Activated CD8-positive, alpha-beta memory T cell treated with anti-CD3 and anti-CD28 coated beads, Interleukin-2, amount 10 ng/mL, durations not matched to agents 7 days and 5 days (primary cell): ENCODE measurements at regions not wholly inside any gene's neighbourhood (a gene's known extent, or its start where the extent isn't known, plus 50 kb on each side); places are given as distances from the start of the nearest gene placed in this dataset.
"Not testable (repeated sequence)": the region's sequence is repeated elsewhere in the genome, so short reads cannot be mapped to it uniquely, and the experiment has no call there.

Experiments
- ATAC-seq: fragments of 150-1000 bp; cut with Tn5 transposase; one replicate; pipeline ENCODE4 v1.10.0; 2021; ENCODE audit warnings: moderate library complexity
- CTCF ChIA-PET: fragments of 350-600 bp; sonication (Branson Sonifier 250); formaldehyde crosslinking; loops from one replicate; lab custom pipeline; 2021; ENCODE audit warnings: antibody characterized with exemption; lab: Charles Lee
- DNase-seq: peaks from one replicate; pipeline ENCODE4 v3.0.0-alpha.2; 2020
- H3K27ac Mint-ChIP-seq: one replicate; pipeline ENCODE4 v1.8.0; 2021; ENCODE audit warnings: mild to moderate bottlenecking, mixed read lengths
- H3K27me3 Mint-ChIP-seq: one replicate; pipeline ENCODE4 v1.8.0; 2021; ENCODE audit warnings: mixed read lengths
- H3K36me3 Mint-ChIP-seq: one replicate; pipeline ENCODE4 v1.8.0; 2021; ENCODE audit warnings: mild to moderate bottlenecking, mixed read lengths
- H3K4me1 Mint-ChIP-seq: one replicate; pipeline ENCODE4 v1.8.0; 2021; ENCODE audit warnings: mixed read lengths
- H3K4me3 Mint-ChIP-seq: one replicate; pipeline ENCODE4 v1.8.0; 2021; ENCODE audit warnings: mild to moderate bottlenecking, moderate library complexity, mixed read lengths
- H3K9me3 Mint-ChIP-seq: one replicate; pipeline ENCODE4 v1.8.0; 2022; ENCODE audit warnings: low read depth, mixed read lengths

- DNase-seq, H3K4me3 Mint-ChIP-seq, H3K36me3 Mint-ChIP-seq, CTCF ChIA-PET, H3K27me3 Mint-ChIP-seq, ATAC-seq, H3K27ac Mint-ChIP-seq: not testable (repeated sequence)
- peaks cover 16% of the 10 kb centered on the region for H3K4me1 Mint-ChIP-seq
- H3K9me3 Mint-ChIP-seq, result peaks cover 13% of the 10 kb centered on the region
Observed at GRCh38 chr13:44682416-44682815, 106.3 kb upstream of the TSC22D1 start.

DNA sequence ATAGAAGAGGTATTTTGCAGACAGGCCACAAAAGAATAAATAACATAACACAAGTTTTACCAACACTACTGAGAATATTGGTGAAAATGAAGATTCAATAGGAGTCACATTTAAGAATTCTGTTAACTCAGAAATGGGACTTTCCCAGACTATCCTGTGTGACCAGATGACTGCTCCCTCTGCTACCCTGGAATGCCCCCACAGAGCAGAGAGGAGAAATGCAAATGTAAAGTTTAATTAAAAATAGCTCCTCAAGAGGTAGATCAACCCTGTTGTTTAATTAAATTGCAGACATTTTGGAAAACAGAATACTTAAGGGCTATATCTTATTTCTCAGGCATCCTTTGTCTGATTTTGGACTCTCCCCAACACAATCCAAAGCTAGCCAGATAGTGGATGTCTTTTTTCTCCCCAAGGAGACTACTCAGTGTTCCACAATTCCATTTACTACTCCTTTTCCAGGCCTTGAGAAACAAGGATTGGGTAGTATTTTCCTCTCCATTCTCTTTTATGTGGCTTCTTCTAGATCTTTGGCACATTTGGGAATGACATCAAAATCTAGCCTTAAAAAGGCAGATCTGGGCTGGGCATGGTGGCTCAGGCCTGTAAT lies 104.7 kb upstream of the TSC22D1 start:
- Mint-ChIP-seq H3K27me3 (no peaks in the 10 kb centered on the region), H3K27ac (no peak overlapping the region), H3K4me1 (peaks cover 6% of the 10 kb centered on the region), H3K4me3 (no peak overlapping the region), H3K9me3 (peaks cover 5% of the 10 kb centered on the region), H3K36me3 (no peaks in the 10 kb centered on the region)
- DNase-seq (no peak), ATAC-seq (no peak)
- CTCF ChIA-PET, result no interaction called here

GRCh38 chr13:44679597-44679996 lies 103.5 kb upstream of the TSC22D1 start:
- H3K27ac Mint-ChIP-seq, result no peak overlapping the region
- no peak overlapping the region for H3K4me3 Mint-ChIP-seq
- no peaks in the 10 kb centered on the region for H3K9me3 Mint-ChIP-seq
- DNase-seq, result no peak
- no peaks in the 10 kb centered on the region for H3K4me1 Mint-ChIP-seq
- no peaks in the 10 kb centered on the region for H3K36me3 Mint-ChIP-seq
- no peak for ATAC-seq
- CTCF ChIA-PET, result no interaction called here
- no peaks in the 10 kb centered on the region for H3K27me3 Mint-ChIP-seq

- H3K27me3 Mint-ChIP-seq, result no peaks in the 10 kb centered on the region
- no peaks in the 10 kb centered on the region for H3K9me3 Mint-ChIP-seq
- ATAC-seq, result no peak
- no peak overlapping the region for H3K27ac Mint-ChIP-seq
- DNase-seq, result no peak
- CTCF ChIA-PET, result no interaction called here
- H3K4me3 Mint-ChIP-seq, result no peak overlapping the region
- H3K4me1 Mint-ChIP-seq, result no peaks in the 10 kb centered on the region
- no peaks in the 10 kb centered on the region for H3K36me3 Mint-ChIP-seq
Observed at GRCh38 chr13:44678197-44678596, 102.1 kb upstream of the TSC22D1 start.

DNA sequence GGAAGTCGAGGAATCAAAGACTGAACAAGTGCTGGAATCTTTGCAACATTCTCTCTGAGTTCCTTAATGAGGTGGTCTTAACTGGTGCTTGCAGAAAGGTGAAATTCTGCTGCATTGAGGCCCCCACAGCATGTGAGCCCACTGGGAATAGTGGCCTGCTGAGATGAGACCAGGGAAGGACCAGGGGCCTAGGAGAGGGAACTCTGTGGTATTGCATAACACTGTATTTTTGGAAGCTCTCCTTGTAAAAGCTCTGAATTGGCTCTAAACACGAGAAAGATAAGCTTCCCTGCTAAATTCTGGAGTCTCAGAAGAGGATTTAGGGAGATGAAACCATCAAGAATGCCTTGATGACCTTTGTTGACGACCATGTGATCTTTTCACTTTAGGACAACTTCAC lies 100.4 kb upstream of the TSC22D1 start:
- no peak for ATAC-seq
- Mint-ChIP-seq H3K36me3 (no peaks in the 10 kb centered on the region), H3K27me3 (no peaks in the 10 kb centered on the region), H3K4me1 (no peaks in the 10 kb centered on the region), H3K27ac (no peak overlapping the region), H3K9me3 (no peaks in the 10 kb centered on the region), H3K4me3 (no peak overlapping the region)
- no peak for DNase-seq
- CTCF ChIA-PET, result no interaction called here

- H3K27me3 Mint-ChIP-seq, result peaks cover 7% of the 10 kb centered on the region
- CTCF ChIA-PET, result no interaction called here
- H3K4me3 Mint-ChIP-seq, result no peak overlapping the region
- no peaks in the 10 kb centered on the region for H3K36me3 Mint-ChIP-seq
- no peaks in the 10 kb centered on the region for H3K9me3 Mint-ChIP-seq
- ATAC-seq, result no peak
- no peaks in the 10 kb centered on the region for H3K4me1 Mint-ChIP-seq
- no peak overlapping the region for H3K27ac Mint-ChIP-seq
- DNase-seq, result no peak
Observed at GRCh38 chr13:44669534-44669933, 93.4 kb upstream of the TSC22D1 start.

DNA sequence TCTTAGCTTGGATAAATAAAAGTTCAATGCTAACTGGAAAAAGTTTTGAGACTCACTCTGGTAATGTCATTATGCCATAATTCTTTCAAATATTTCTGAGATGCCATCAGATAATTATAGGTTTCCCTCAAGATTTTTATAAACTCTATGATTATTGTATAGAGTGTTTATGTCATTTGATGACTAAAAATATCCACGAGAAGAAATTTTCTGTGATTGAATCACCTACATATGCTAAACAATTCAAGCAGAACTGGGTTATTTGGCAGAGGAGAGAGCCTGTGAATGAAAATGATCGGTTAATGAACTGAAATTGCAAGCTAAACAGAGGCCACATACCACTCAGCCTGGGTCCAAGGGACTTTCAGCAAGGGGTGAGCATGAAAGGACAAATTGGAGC lies 92.6 kb upstream of the TSC22D1 start:
- Mint-ChIP-seq H3K9me3 (no peaks in the 10 kb centered on the region), H3K36me3 (no peaks in the 10 kb centered on the region), H3K27ac (no peak overlapping the region), H3K4me3 (no peak overlapping the region), H3K4me1 (no peaks in the 10 kb centered on the region), H3K27me3 (peaks cover 9% of the 10 kb centered on the region)
- DNase-seq, result no peak
- no peak for ATAC-seq
- CTCF ChIA-PET, result interaction anchor here (1.0 kb wide), 1 partner anchor 18 kb away, joined by 3 read pairs; no protein-coding TSS in a partner anchor

GRCh38 chr13:44667943-44668342 lies 91.8 kb upstream of the TSC22D1 start:
- no peaks in the 10 kb centered on the region for H3K36me3 Mint-ChIP-seq
- H3K27ac Mint-ChIP-seq, result no peak overlapping the region
- no peak for DNase-seq
- no peaks in the 10 kb centered on the region for H3K4me1 Mint-ChIP-seq
- H3K4me3 Mint-ChIP-seq, result no peak overlapping the region
- peaks cover 13% of the 10 kb centered on the region for H3K27me3 Mint-ChIP-seq
- CTCF ChIA-PET, result interaction anchor here (1.0 kb wide), 1 partner anchor 19 kb away, joined by 3 read pairs; no protein-coding TSS in a partner anchor
- H3K9me3 Mint-ChIP-seq, result no peaks in the 10 kb centered on the region
- no peak for ATAC-seq

- H3K9me3 Mint-ChIP-seq, H3K4me3 Mint-ChIP-seq, CTCF ChIA-PET, H3K4me1 Mint-ChIP-seq, H3K36me3 Mint-ChIP-seq, DNase-seq, ATAC-seq, H3K27ac Mint-ChIP-seq: not testable (repeated sequence)
- peaks cover 15% of the 10 kb centered on the region for H3K27me3 Mint-ChIP-seq
Observed at GRCh38 chr13:44666538-44666937, 90.4 kb upstream of the TSC22D1 start.

- H3K27me3 Mint-ChIP-seq, result peaks cover 24% of the 10 kb centered on the region
- DNase-seq, result no peak
- no peak overlapping the region for H3K4me3 Mint-ChIP-seq
- CTCF ChIA-PET, result no interaction called here
- H3K27ac Mint-ChIP-seq, result no peak overlapping the region
- H3K4me1 Mint-ChIP-seq, result no peaks in the 10 kb centered on the region
- no peaks in the 10 kb centered on the region for H3K36me3 Mint-ChIP-seq
- ATAC-seq, result no peak
- no peaks in the 10 kb centered on the region for H3K9me3 Mint-ChIP-seq
Observed at GRCh38 chr13:44664308-44664707, 88.2 kb upstream of the TSC22D1 start.

GRCh38 chr13:44662515-44662914 lies 86.4 kb upstream of the TSC22D1 start:
- Mint-ChIP-seq H3K36me3 (no peaks in the 10 kb centered on the region), H3K4me3 (no peak overlapping the region), H3K9me3 (no peaks in the 10 kb centered on the region), H3K4me1 (no peaks in the 10 kb centered on the region), H3K27ac (no peak overlapping the region), H3K27me3 (peaks cover 24% of the 10 kb centered on the region)
- ATAC-seq (no peak), DNase-seq (no peak)
- CTCF ChIA-PET, result no interaction called here

DNA sequence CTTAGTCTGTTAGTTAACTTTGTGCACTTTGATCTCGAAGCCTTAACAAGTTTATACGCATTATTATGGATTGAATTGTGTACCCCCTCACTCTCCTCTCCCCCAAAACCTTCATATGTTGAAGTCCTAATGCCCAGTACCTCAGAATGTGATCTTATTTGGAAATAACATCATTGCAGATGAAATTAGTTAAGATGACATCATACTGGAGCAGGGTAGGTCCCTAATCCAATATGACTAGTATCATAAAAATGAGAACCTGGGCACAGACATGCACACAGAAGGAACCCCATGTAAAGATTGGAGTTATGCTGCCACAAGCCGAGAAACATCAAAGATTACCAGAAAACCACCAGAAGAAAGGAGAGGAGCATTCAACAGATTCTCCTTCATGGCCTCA lies 85.8 kb upstream of the TSC22D1 start:
- Mint-ChIP-seq H3K4me1 (no peaks in the 10 kb centered on the region), H3K36me3 (no peaks in the 10 kb centered on the region), H3K27me3 (peaks cover 26% of the 10 kb centered on the region), H3K4me3 (no peak overlapping the region), H3K9me3 (no peaks in the 10 kb centered on the region), H3K27ac (no peak overlapping the region)
- DNase-seq, result no peak
- CTCF ChIA-PET, result no interaction called here
- no peak for ATAC-seq

- no peak for ATAC-seq
Observed at GRCh38 chr13:44660050-44660449, 83.9 kb upstream of the TSC22D1 start.

GRCh38 chr13:44652962-44653660 lies 77.0 kb upstream of the TSC22D1 start:
- Mint-ChIP-seq H3K27ac (no peak overlapping the region), H3K9me3 (no peaks in the 10 kb centered on the region), H3K36me3 (no peaks in the 10 kb centered on the region), H3K4me1 (peaks cover 18% of the 10 kb centered on the region), H3K27me3 (peaks cover 21% of the 10 kb centered on the region), H3K4me3 (no peak overlapping the region)
- no peak for ATAC-seq
- CTCF ChIA-PET, result no interaction called here
- no peak for DNase-seq

More at GRCh38 chr13:44660050-44660449, 83.9 kb upstream of the TSC22D1 start:
- Mint-ChIP-seq H3K27me3 (peaks cover 26% of the 10 kb centered on the region), H3K9me3 (no peaks in the 10 kb centered on the region), H3K27ac (no peak overlapping the region), H3K4me3 (no peak overlapping the region), H3K4me1 (no peaks in the 10 kb centered on the region), H3K36me3 (no peaks in the 10 kb centered on the region)
- no peak for DNase-seq
- CTCF ChIA-PET, result no interaction called here
